ENCODE measurements at regions not wholly inside any gene's neighbourhood (a gene's known extent, or its start where the extent isn't known, plus 50 kb on each side); places are given as distances from the start of the nearest gene placed in this dataset.

GRCh38 chr4:46549125-46549524 lies 159.2 kb upstream of the GABRA2 start:
- no peak overlapping the region for H3K27ac Mint-ChIP-seq
- no peaks in the 10 kb centered on the region for H3K79me2 ChIP-seq (ENCODE audit: insufficient read depth, low read length)
- H3K9ac ChIP-seq (ENCODE audit: extremely low read depth, insufficient read length, low read length) = no peak overlapping the region
- no peak overlapping the region for H2AFZ ChIP-seq (ENCODE audit: low read length)
- H3K4me1 Mint-ChIP-seq = no peaks in the 10 kb centered on the region
- no peaks in the 10 kb centered on the region for H3K36me3 Mint-ChIP-seq (ENCODE audit: insufficient read depth in 1 of 3, low read depth in 3 of 3)
- H3K18ac ChIP-seq (ENCODE audit: insufficient read length, low read depth, low read length) = no peak overlapping the region
- no peak overlapping the region for H2BK20ac ChIP-seq (ENCODE audit: low read depth, low read length, poor library complexity, severe bottlenecking)
- no peak for DNase-seq
- no peaks in the 10 kb centered on the region for H3K4me1 ChIP-seq (ENCODE audit: insufficient read depth, low read length)
- no peak for TF ChIP-seq CTCF (conservative IDR thresholded peaks at IDR 0.05)
- H3K27me3 Mint-ChIP-seq (ENCODE audit: low read depth) = no peaks in the 10 kb centered on the region; the same call in 1 of the 2 replicates
- no peaks in the 10 kb centered on the region for H3K27me3 ChIP-seq (ENCODE audit: insufficient read depth, low read length)
- no peak overlapping the region for H4K5ac ChIP-seq (ENCODE audit: insufficient read length, low read depth, low read length)
- no peak overlapping the region for H3K27ac ChIP-seq (ENCODE audit: insufficient read length, low read depth, low read length)
- H3K9me3 ChIP-seq (ENCODE audit: control insufficient read depth, low read depth, low read length) = no peaks in the 10 kb centered on the region
- no peaks in the 10 kb centered on the region for H3K9me3 Mint-ChIP-seq
- no peak overlapping the region for H2BK15ac ChIP-seq (ENCODE audit: low read depth, low read length)
- no peaks in the 10 kb centered on the region for H3K79me1 ChIP-seq (ENCODE audit: insufficient read depth, low read depth, low read length, poor library complexity, severe bottlenecking)
- H3K56ac ChIP-seq (ENCODE audit: insufficient read length, low read depth, low read length) = no peak overlapping the region
- H3K4ac ChIP-seq (ENCODE audit: low read depth, low read length) = no peak overlapping the region
- whole genome bisulfite sequencing (ENCODE audit: extremely low coverage, insufficient read length, low lambda C conversion rate) = no CpG with 5 or more reads among the region's 3 CpGs
- H2BK12ac ChIP-seq (ENCODE audit: insufficient read length, low read depth, low read length) = no peak overlapping the region
- no peak overlapping the region for H2BK5ac ChIP-seq (ENCODE audit: insufficient read length, low read length)
- no peak overlapping the region for H3K4me3 Mint-ChIP-seq
- H3K4me2 ChIP-seq (ENCODE audit: insufficient read depth, insufficient read length, low read length) = no peak overlapping the region
- H3K14ac ChIP-seq (ENCODE audit: insufficient read depth, low read length) = no peak overlapping the region
- H4K91ac ChIP-seq (ENCODE audit: insufficient read length, low read depth, low read length) = no peak overlapping the region
- no peak overlapping the region for H3K23ac ChIP-seq (ENCODE audit: insufficient read length, low read depth, low read length)
- H2AK5ac ChIP-seq (ENCODE audit: insufficient read length, low read length) = no peak overlapping the region
- no peaks in the 10 kb centered on the region for H3K23me2 ChIP-seq (ENCODE audit: insufficient read length, low read depth, low read length, poor library complexity, severe bottlenecking)
- H4K8ac ChIP-seq (replicated peaks; ENCODE audit: insufficient read length, low read depth, low read length) = no peak overlapping the region
- H4K20me1 ChIP-seq (ENCODE audit: control insufficient read depth, insufficient read depth, insufficient read length) = no peaks in the 10 kb centered on the region
- no peak overlapping the region for H3T11ph ChIP-seq (ENCODE audit: low read length)
- no peak overlapping the region for H2BK120ac ChIP-seq (ENCODE audit: low read depth, low read length, poor library complexity, severe bottlenecking)
